HG03521 (cell line): ENCODE measurements at regions not wholly inside any gene's neighbourhood (a gene's known extent, or its start where the extent isn't known, plus 50 kb on each side); places are given as distances from the start of the nearest gene placed in this dataset.
A peak's percentile ranks its signal among the peaks of the same experiment; 100 is the strongest.

Experiments used
- ATAC-seq: cut with Tn5 transposase; IDR thresholded peaks from one replicate; pipeline ENCODE4 v1.9.1; 2021; ENCODE audit warnings: mild to moderate bottlenecking, moderate library complexity; ENCODE audit not compliant: unreplicated experiment

- no peak for ATAC-seq
These were observed 114.6 kb upstream of the ATP1B1 start for GRCh38 chr1:168991667-168992475.

- ATAC-seq: no peak
These were observed 105.1 kb upstream of the ATP1B1 start for GRCh38 chr1:169001353-169001752.

GRCh38 chr1:169003864-169004516 lies 102.5 kb upstream of the ATP1B1 start:
- no peak for ATAC-seq

- ATAC-seq: no peak
These were observed 100.7 kb upstream of the ATP1B1 start for GRCh38 chr1:169005776-169006175.

- ATAC-seq: no peak
These were observed 96.8 kb upstream of the ATP1B1 start for GRCh38 chr1:169009666-169010065.

GRCh38 chr1:169012416-169012815 lies 94.1 kb upstream of the ATP1B1 start:
- ATAC-seq: peak; percentile 53

GRCh38 chr1:169013821-169014220 lies 92.7 kb upstream of the ATP1B1 start:
- ATAC-seq: no peak

GRCh38 chr1:169015464-169015863 lies 91.0 kb upstream of the ATP1B1 start:
- no peak for ATAC-seq

GRCh38 chr1:169018751-169019150 lies 87.7 kb upstream of the ATP1B1 start:
- no peak for ATAC-seq

- no peak for ATAC-seq
These were observed 87.0 kb upstream of the ATP1B1 start for GRCh38 chr1:169019419-169020058.

GRCh38 chr1:169020684-169021083 lies 85.8 kb upstream of the ATP1B1 start:
- ATAC-seq: no peak

GRCh38 chr1:169022648-169023047 lies 83.8 kb upstream of the ATP1B1 start:
- no peak for ATAC-seq

GRCh38 chr1:169024255-169024654 lies 82.2 kb upstream of the ATP1B1 start:
- ATAC-seq: no peak

- peak; percentile 95 for ATAC-seq
These were observed 81.7 kb upstream of the ATP1B1 start for GRCh38 chr1:169024800-169025271.

GRCh38 chr1:169025412-169025811 lies 81.1 kb upstream of the ATP1B1 start:
- peak; percentile 7 for ATAC-seq

GRCh38 chr1:169027607-169028320 lies 78.7 kb upstream of the ATP1B1 start:
- no peak for ATAC-seq

GRCh38 chr1:169031566-169032224 lies 74.8 kb upstream of the ATP1B1 start:
- ATAC-seq: no peak

- no peak for ATAC-seq
These were observed 65.1 kb upstream of the ATP1B1 start for GRCh38 chr1:169041366-169041765.

- ATAC-seq: no peak
These were observed 64.1 kb upstream of the ATP1B1 start for GRCh38 chr1:169042377-169042776.

- no peak for ATAC-seq
These were observed 62.7 kb upstream of the ATP1B1 start for GRCh38 chr1:169043823-169044222.

- peak; percentile 82 for ATAC-seq
These were observed 62.2 kb upstream of the ATP1B1 start for GRCh38 chr1:169044296-169044695.
